GM12873 (cell line): ENCODE measurements at regions not wholly inside any gene's neighbourhood (a gene's known extent, or its start where the extent isn't known, plus 50 kb on each side); places are given as distances from the start of the nearest gene placed in this dataset.

ENCODE experiments used
- TF ChIP-seq, protein P1 (sequence below): IDR thresholded peaks from 2 replicates; pipeline ENCODE4 v1.5.1; 2012; ENCODE audit warnings: low read depth, mild to moderate bottlenecking, moderate library complexity, low read length, control low read depth; ENCODE audit not compliant: insufficient read depth; ENCODE audit errors: missing control alignments

DNA sequence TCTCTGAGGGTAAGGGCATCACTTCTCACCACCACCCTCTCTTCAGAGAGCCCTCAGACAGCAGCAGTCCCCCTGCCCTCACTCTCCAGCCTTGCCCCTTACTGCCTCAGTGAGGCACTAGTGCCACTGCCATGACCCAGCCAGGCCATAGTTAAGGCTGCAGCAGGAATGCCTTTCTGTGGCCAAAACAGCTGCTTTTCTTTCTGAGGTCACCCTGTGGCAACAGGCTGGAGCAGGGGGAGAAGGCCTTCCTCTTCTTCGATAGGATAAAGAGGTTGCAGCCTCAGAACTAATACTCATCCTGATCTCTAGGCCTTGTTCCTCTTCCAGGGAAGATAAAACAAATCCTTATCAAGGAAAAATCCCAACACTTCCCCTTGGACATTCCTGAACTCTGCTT is 56.8 kb upstream of the ECI2 start:
- TF ChIP-seq, protein P1, sequence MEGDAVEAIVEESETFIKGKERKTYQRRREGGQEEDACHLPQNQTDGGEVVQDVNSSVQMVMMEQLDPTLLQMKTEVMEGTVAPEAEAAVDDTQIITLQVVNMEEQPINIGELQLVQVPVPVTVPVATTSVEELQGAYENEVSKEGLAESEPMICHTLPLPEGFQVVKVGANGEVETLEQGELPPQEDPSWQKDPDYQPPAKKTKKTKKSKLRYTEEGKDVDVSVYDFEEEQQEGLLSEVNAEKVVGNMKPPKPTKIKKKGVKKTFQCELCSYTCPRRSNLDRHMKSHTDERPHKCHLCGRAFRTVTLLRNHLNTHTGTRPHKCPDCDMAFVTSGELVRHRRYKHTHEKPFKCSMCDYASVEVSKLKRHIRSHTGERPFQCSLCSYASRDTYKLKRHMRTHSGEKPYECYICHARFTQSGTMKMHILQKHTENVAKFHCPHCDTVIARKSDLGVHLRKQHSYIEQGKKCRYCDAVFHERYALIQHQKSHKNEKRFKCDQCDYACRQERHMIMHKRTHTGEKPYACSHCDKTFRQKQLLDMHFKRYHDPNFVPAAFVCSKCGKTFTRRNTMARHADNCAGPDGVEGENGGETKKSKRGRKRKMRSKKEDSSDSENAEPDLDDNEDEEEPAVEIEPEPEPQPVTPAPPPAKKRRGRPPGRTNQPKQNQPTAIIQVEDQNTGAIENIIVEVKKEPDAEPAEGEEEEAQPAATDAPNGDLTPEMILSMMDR = no peak

DNA sequence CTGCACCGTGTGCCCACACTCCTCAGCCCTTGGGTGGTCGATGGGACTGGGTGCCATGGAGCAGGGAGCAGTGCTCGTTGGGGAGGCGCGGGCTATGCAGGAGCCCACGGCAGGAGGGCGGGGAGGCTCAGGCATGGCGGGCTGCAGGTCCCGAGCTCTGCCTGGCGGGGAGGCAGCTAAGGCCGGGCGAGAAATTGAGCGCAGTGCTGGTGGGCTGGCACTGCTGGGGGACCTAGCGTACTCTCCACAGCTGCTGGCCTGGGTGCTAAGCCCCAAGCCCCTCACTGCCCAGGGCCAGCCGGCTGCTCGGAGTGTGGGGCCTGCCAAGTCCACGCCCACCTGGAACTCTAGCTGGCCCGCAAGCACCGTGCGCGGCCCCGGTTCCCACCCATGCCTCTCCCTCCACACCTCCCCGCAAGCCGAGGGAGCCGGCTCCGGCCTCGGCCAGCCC is 55.9 kb upstream of the ECI2 start:
- TF ChIP-seq, protein P1 = no peak

DNA sequence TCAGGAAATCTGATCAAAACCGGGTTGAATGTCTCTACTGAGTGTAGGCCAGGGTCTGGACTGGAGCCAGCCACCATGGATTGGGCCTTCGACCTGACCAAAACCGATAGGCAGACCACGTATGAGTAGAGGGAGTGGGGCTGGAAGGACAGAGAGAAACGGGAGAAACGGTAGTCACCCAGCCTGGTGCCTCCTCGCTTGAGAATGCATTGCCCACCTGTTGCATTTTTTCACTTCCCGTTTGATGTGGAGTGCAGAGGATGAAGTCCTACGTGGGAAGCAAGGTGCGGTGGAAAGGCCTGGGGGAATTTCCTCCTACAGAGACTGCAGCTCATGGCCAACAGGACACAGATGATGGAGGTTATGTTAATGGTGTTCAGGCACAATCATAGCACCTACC is 53.9 kb upstream of the ECI2 start:
- TF ChIP-seq, protein P1 = no peak

DNA sequence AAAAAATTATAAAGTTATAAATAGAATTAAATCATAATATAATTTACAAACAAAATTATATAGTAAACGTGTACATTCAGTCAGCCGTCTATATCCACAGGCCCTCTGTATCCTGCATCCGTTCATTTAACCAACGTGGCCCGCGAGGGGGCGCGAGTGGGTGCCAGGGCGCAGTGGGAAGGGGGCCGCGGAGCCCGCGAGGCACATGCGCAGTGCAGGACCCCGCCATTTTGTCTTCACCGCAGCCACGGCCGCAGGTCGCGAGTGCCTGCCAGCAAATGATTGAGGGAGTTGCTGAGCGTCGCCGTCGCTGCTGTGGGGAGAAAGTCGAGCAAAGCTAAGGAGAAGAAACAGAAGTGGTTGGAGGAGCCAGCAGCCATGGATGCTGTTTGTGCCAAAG is 53.4 kb upstream of the ECI2 start:
- TF ChIP-seq, protein P1 = no peak

DNA sequence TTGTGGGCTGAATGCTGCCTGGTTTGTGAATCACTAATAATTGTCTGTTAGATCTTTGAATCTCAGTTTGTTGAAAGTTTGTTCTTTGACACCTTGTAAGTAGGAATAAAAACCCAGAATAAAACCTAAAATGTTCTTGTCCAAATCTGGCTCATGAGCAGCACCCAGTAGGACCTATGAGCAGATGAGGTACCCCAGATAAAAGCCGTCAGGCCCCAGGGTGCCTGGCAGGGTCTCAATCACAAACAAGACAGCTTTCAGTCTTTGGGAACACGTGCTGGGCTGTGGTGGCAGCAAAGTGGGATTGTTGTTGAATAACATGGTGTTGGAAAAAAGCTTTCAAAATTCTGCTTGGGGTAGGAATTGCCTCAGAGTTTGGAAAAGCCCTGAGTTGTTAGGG is 52.1 kb upstream of the ECI2 start:
- TF ChIP-seq, protein P1 = no peak

DNA sequence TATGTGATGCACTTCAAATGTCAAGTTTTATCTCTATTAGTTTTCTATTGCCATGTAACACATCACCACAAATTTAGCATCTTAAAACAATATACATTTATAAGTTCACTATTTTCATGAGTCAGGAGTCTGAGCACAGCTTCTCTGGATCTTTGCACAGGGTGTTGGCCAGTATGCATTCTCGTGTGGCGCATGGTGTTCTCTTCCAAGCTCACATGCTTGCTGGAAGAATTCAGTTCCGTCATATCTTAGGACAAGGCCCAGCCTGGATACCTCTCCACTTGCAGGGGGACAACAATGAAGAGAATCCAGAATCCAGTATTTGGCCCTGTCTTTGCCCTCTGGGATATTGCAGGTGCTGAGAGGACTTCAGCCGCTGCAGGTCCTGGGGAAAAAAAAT is 51.0 kb upstream of the ECI2 start:
- TF ChIP-seq, protein P1 = no peak

DNA sequence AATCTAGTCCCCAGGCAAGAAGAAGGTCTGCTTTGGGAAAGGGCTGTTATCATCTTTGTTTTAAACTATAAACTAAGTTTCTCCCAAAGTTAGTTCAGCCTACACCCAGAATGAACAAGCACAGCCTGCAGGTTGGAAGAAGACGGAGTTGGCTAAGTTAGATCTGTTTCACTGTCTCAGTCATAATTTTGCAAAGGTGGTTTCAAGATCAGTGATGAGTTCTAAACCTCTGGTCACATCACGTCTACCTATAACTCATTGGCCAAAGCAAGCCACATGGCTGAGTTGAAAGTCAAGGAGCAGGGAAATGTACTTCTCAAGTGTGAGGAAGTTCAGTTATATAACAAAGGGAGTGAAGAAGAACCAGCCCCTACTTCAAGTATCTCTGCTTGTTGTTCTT is 50.5 kb upstream of the ECI2 start:
- TF ChIP-seq, protein P1 = no peak
